B cell (primary cell): ENCODE measurements at regions not wholly inside any gene's neighbourhood (a gene's known extent, or its start where the extent isn't known, plus 50 kb on each side); places are given as distances from the start of the nearest gene placed in this dataset. TPM values are rescaled to one million over a fixed set of nuclear protein-coding genes. Genes with fewer than 3 reads are reported as not detected.

ENCODE experiments used
- ATAC-seq: fragments of 200-7000 bp; cut with Tn5 transposase; one replicate; pipeline ENCODE4 v1.10.0; 2021; ENCODE audit warnings: low read depth, mild to moderate bottlenecking, moderate number of reproducible peaks, moderate library complexity
- CTCF ChIA-PET: fragments of 350-600 bp; sonication (Branson Sonifier 250); formaldehyde crosslinking; loops from one replicate; lab custom pipeline; 2021; ENCODE audit warnings: antibody characterized with exemption, inconsistent platforms; lab: Charles Lee
- POLR2A ChIA-PET: fragments of 350-600 bp; sonication (Branson Sonifier 250); formaldehyde crosslinking; loops from one replicate; lab custom pipeline; 2021; ENCODE audit warnings: antibody characterized with exemption; lab: Charles Lee
- DNase-seq: peaks from one replicate; pipeline ENCODE4 v3.0.0; 2013
- H2AFZ ChIP-seq: 2 replicates; pipeline ENCODE4 v1.6.1; 2012; ENCODE audit warnings: mild to moderate bottlenecking, low read depth, low read length; ENCODE audit not compliant: insufficient read depth, poor library complexity, severe bottlenecking
- H3K27ac ChIP-seq, 2 donors: 1 replicate in 1 of 2; 2 replicates in 1 of 2; pipeline ENCODE4 v1.5.1; 2012 to 2013; ENCODE audit warnings: low read length in 2 of 2, mild to moderate bottlenecking in 2 of 2, moderate library complexity in 1 of 2
- H3K27me3 ChIP-seq, 4 experiments: fragments of 200-600 bp in 1 of 4; sonication (generic) in 1 of 4; replicated peaks in 1 of 4; 1 replicate in 2 of 4; 2 replicates in 2 of 4; pipeline versions ENCODE4 v1.6.1 to v1.7.0; 2013 to 2016; ENCODE audit warnings: low read length in 3 of 4, mild to moderate bottlenecking in 2 of 4, mixed read lengths in 1 of 4, moderate library complexity in 1 of 4; ENCODE audit not compliant: insufficient read depth in 4 of 4, control insufficient read depth in 3 of 4; ENCODE audit errors: control extremely low read depth in 1 of 4
- H3K36me3 ChIP-seq, 2 experiments: replicated peaks in 1 of 2; 1 replicate in 1 of 2; 2 replicates in 1 of 2; pipeline versions ENCODE4 v1.6.1 to v1.7.1; 2013; ENCODE audit warnings: low read length in 1 of 2; ENCODE audit not compliant: insufficient read depth in 2 of 2, control insufficient read depth in 1 of 2; ENCODE audit errors: control extremely low read depth in 1 of 2, extremely low read depth in 1 of 2
- H3K4me1 ChIP-seq, 2 donors: fragments of 200-600 bp in 1 of 2; sonication (generic) in 1 of 2; 1 replicate in 1 of 2; 2 replicates in 1 of 2; pipeline versions ENCODE4 v1.5.1 to v1.6.1; 2013 to 2017; ENCODE audit warnings: low read length in 2 of 2; ENCODE audit not compliant: control insufficient read depth in 2 of 2, insufficient read depth in 2 of 2
- H3K4me2 ChIP-seq: replicated peaks from 2 replicates; pipeline ENCODE3; 2012; ENCODE audit warnings: mild to moderate bottlenecking, low read depth, low read length; ENCODE audit not compliant: poor library complexity, severe bottlenecking
- H3K4me3 ChIP-seq, 5 experiments: fragments of 200-600 bp in 1 of 5; sonication (generic) in 1 of 5; 1 replicate in 3 of 5; 2 replicates in 2 of 5; pipeline versions ENCODE4 v1.5.1 to v1.7.0; 2011 to 2016; ENCODE audit warnings: low read length in 4 of 5, mild to moderate bottlenecking in 4 of 5, low read depth in 2 of 5, control low read depth in 1 of 5, moderate library complexity in 1 of 5; ENCODE audit not compliant: insufficient read depth in 1 of 5; ENCODE audit errors: control extremely low read depth in 1 of 5, extremely low read depth in 1 of 5
- H3K79me2 ChIP-seq: fragments of 200-600 bp; sonication (generic); one replicate; pipeline ENCODE4 v1.6.0; 2016; ENCODE audit warnings: low read length; ENCODE audit not compliant: control insufficient read depth, insufficient read depth
- H3K9ac ChIP-seq: fragments of 200-600 bp; sonication (generic); 2 replicates; pipeline ENCODE4 v1.6.1; 2017; ENCODE audit warnings: mild to moderate bottlenecking, low read length, moderate library complexity
- H3K9me3 ChIP-seq, 3 donors: one replicate each; pipeline versions ENCODE4 v1.6.1 to v1.7.1; 2013; ENCODE audit warnings: low read length in 2 of 3; ENCODE audit not compliant: control insufficient read depth in 2 of 3, insufficient read depth in 1 of 3; ENCODE audit errors: control extremely low read depth in 1 of 3
- H4K20me1 ChIP-seq: 2 replicates; pipeline ENCODE4 v1.6.0; 2012; ENCODE audit warnings: mild to moderate bottlenecking, low read length; ENCODE audit not compliant: insufficient read depth, control insufficient read depth, poor library complexity, severe bottlenecking
- H3K27ac Mint-ChIP-seq: one replicate; pipeline ENCODE4 v1.8.0; 2021; ENCODE audit warnings: mixed read lengths
- H3K27me3 Mint-ChIP-seq: one replicate; pipeline ENCODE4 v1.8.0; 2021; ENCODE audit warnings: mixed read lengths
- H3K4me1 Mint-ChIP-seq: one replicate; pipeline ENCODE4 v1.8.0; 2021; ENCODE audit warnings: mixed read lengths
- H3K4me3 Mint-ChIP-seq: one replicate; pipeline ENCODE4 v1.8.0; 2021; ENCODE audit warnings: mixed read lengths
- H3K9me3 Mint-ChIP-seq: one replicate; pipeline ENCODE4 v1.8.0; 2022; ENCODE audit warnings: mixed read lengths; ENCODE audit not compliant: insufficient read depth
- EZH2 ChIP-seq: IDR thresholded peaks from 2 replicates; pipeline ENCODE4 v1.6.1; 2012; ENCODE audit warnings: borderline replicate concordance, low read depth, mild to moderate bottlenecking, moderate library complexity, low read length; ENCODE audit not compliant: insufficient read depth, poor library complexity, severe bottlenecking
- WGBS: methylation state at CpG from one replicate; pipeline ENCODE4 v1.1.5; 2013; ENCODE audit warnings: missing lambda C conversion rate; ENCODE audit not compliant: insufficient coverage; 5-methylcytosine and 5-hydroxymethylcytosine counted together
- intact Hi-C: fragments of 100-400 bp; cut with micrococcal nuclease; formaldehyde crosslinking; loops from one replicate; pipeline ENCODE4 v1.10.0; 2022
- small RNA-seq: library from RNA; depleted of rRNA; stranded (forward); fragments of <200 nt; gene quantifications from one replicate; pipeline ENCODE3, GENCODE V24; 2012; ENCODE audit warnings: low replicate concordance, low read depth; ENCODE audit not compliant: insufficient read length
- TF ChIP-seq, protein P1 (sequence below): fragments of 200-600 bp; IDR thresholded peaks from one replicate; pipeline ENCODE4 v1.8.0; 2022; ENCODE audit warnings: antibody characterized with exemption, mild to moderate bottlenecking

DNA sequence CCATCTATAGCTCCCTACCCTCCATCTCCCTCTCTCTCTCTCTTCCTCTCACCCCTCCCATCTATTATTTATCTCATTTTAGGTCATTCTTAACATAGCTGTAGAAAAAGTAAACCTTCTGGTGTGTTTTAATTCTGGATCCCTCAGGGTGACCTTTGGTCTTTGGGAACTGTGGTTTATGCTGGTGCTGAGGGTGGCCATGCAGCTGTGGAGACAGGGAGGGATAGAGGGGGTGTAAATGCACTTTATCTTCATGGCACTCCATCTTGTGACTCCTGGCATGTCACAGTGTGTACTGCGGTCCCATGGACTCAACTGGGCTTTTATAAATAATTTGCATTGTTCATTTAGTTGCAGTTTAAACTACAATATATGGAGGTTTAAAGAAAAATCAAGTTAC, 50.2 kb upstream of the RUNX1 start:
- Histone ChIP-seq H3K9me3 (no peaks in the 10 kb centered on the region), H3K4me2 (no peak overlapping the region), H3K4me3 (no peak overlapping the region), H2AFZ (no peak overlapping the region), H3K79me2 (no peaks in the 10 kb centered on the region), H3K9ac (no peak overlapping the region), H4K20me1 (no peaks in the 10 kb centered on the region), H3K27ac (no peak overlapping the region), H3K36me3 (no peaks in the 10 kb centered on the region), H3K27me3 (no peaks in the 10 kb centered on the region), H3K4me1 (peaks cover 14 to 19% of the 10 kb centered on the region in 2 donors)
- ATAC-seq (no peak), DNase-seq (no peak)
- TF ChIP-seq EZH2: no peak
- TF ChIP-seq, protein P1, sequence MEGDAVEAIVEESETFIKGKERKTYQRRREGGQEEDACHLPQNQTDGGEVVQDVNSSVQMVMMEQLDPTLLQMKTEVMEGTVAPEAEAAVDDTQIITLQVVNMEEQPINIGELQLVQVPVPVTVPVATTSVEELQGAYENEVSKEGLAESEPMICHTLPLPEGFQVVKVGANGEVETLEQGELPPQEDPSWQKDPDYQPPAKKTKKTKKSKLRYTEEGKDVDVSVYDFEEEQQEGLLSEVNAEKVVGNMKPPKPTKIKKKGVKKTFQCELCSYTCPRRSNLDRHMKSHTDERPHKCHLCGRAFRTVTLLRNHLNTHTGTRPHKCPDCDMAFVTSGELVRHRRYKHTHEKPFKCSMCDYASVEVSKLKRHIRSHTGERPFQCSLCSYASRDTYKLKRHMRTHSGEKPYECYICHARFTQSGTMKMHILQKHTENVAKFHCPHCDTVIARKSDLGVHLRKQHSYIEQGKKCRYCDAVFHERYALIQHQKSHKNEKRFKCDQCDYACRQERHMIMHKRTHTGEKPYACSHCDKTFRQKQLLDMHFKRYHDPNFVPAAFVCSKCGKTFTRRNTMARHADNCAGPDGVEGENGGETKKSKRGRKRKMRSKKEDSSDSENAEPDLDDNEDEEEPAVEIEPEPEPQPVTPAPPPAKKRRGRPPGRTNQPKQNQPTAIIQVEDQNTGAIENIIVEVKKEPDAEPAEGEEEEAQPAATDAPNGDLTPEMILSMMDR: no peak
- Mint-ChIP-seq H3K27ac (no peak overlapping the region), H3K27me3 (peaks cover 11% of the 10 kb centered on the region), H3K4me1 (no peaks in the 10 kb centered on the region), H3K9me3 (no peaks in the 10 kb centered on the region), H3K4me3 (no peak overlapping the region)
- CTCF ChIA-PET: no interaction called here
- POLR2A ChIA-PET: no interaction called here
- intact Hi-C loops: no loop called here
- no CpG with 5 or more reads among the region's 1 CpG for WGBS

Small RNAs in the stretch of these regions (small RNA-seq; reads per million reads assigned to genes)
- gene EZH2P1 (not detected), gene MIR802 (not detected)
